Liver (tissue), 7 donors: ENCODE measurements at regions not wholly inside any gene's neighbourhood (a gene's known extent, or its start where the extent isn't known, plus 50 kb on each side); places are given as distances from the start of the nearest gene placed in this dataset.

ENCODE experiments used
- DNase-seq: peaks from one replicate; pipeline ENCODE4 v3.0.0-alpha.2; 2017; ENCODE audit warnings: low spot score
- H3K27ac ChIP-seq, 2 donors: one replicate each; pipeline ENCODE4 v1.7.0; 2013; ENCODE audit warnings: inconsistent platforms in 2 of 2, low read length in 2 of 2, control low read depth in 1 of 2, low read depth in 1 of 2, mild to moderate bottlenecking in 1 of 2
- H3K27me3 ChIP-seq, 4 donors: one replicate each; pipeline versions ENCODE4 v1.6.1 to v1.7.0; 2013; ENCODE audit warnings: low read length in 3 of 4, inconsistent platforms in 1 of 4, mild to moderate bottlenecking in 1 of 4, moderate library complexity in 1 of 4; ENCODE audit not compliant: control insufficient read depth in 4 of 4, insufficient read depth in 4 of 4
- H3K36me3 ChIP-seq, 4 donors: one replicate each; pipeline versions ENCODE4 v1.6.1 to v1.7.0; 2013; ENCODE audit warnings: low read length in 3 of 4, mild to moderate bottlenecking in 3 of 4, low read depth in 1 of 4, moderate library complexity in 1 of 4; ENCODE audit not compliant: control insufficient read depth in 4 of 4, insufficient read depth in 3 of 4
- H3K4me1 ChIP-seq, 4 donors: one replicate each; pipeline versions ENCODE4 v1.6.1 to v1.7.0; 2013; ENCODE audit warnings: low read length in 3 of 4, mild to moderate bottlenecking in 3 of 4, moderate library complexity in 1 of 4; ENCODE audit not compliant: control insufficient read depth in 4 of 4, insufficient read depth in 4 of 4
- H3K4me3 ChIP-seq, 3 donors: one replicate each; pipeline versions ENCODE4 v1.6.1 to v1.7.0; 2013; ENCODE audit warnings: low read length in 3 of 3, control low read depth in 1 of 3, low read depth in 1 of 3, mild to moderate bottlenecking in 1 of 3
- H3K9ac ChIP-seq, 2 donors: one replicate each; pipeline ENCODE4 v1.7.0; 2013; ENCODE audit warnings: low read length in 2 of 2, mild to moderate bottlenecking in 2 of 2, moderate library complexity in 2 of 2, control low read depth in 1 of 2, low read depth in 1 of 2
- H3K9me3 ChIP-seq, 4 donors: one replicate each; pipeline versions ENCODE4 v1.6.1 to v1.7.0; 2013; ENCODE audit warnings: low read length in 3 of 4; ENCODE audit not compliant: control insufficient read depth in 4 of 4
- ATF3 ChIP-seq: IDR thresholded peaks from 2 replicates; pipeline ENCODE4 v1.6.1; 2016; ENCODE audit warnings: antibody characterized with exemption
- EGR1 ChIP-seq, 2 donors: IDR thresholded peaks; 2 replicates each; pipeline ENCODE4 v1.6.1; 2016 to 2018; ENCODE audit warnings: antibody characterized with exemption in 2 of 2, low read depth in 2 of 2
- FOXA1 ChIP-seq: IDR thresholded peaks from 2 replicates; pipeline ENCODE4 v1.6.1; 2016; ENCODE audit warnings: antibody characterized with exemption
- GABPA ChIP-seq, 2 donors: IDR thresholded peaks in 1 of 2; conservative IDR thresholded peaks in 1 of 2; 2 replicates each; pipeline ENCODE4 v1.6.1; 2016; ENCODE audit warnings: antibody characterized with exemption in 2 of 2, mild to moderate bottlenecking in 1 of 2, moderate library complexity in 1 of 2
- HNF4A ChIP-seq, 2 donors: conservative IDR thresholded peaks; 2 replicates each; pipeline ENCODE4 v1.6.1; 2016; ENCODE audit warnings: antibody characterized with exemption in 2 of 2, mild to moderate bottlenecking in 2 of 2
- JUND ChIP-seq, 2 donors: IDR thresholded peaks; 2 replicates each; pipeline ENCODE4 v1.6.1; 2016; ENCODE audit warnings: antibody characterized with exemption in 2 of 2
- NR2F2 ChIP-seq: IDR thresholded peaks from 2 replicates; pipeline ENCODE4 v1.6.1; 2016; ENCODE audit warnings: antibody characterized with exemption
- RAD21 ChIP-seq, 2 donors: IDR thresholded peaks; 2 replicates each; pipeline ENCODE4 v1.6.1; 2016; ENCODE audit warnings: antibody characterized with exemption in 2 of 2, mild to moderate bottlenecking in 2 of 2
- REST ChIP-seq: IDR thresholded peaks from 2 replicates; pipeline ENCODE4 v1.6.1; 2016; ENCODE audit warnings: antibody characterized with exemption, mild to moderate bottlenecking
- SP1 ChIP-seq: IDR thresholded peaks from 2 replicates; pipeline ENCODE4 v1.6.1; 2018; ENCODE audit warnings: antibody characterized with exemption, mild to moderate bottlenecking
- YY1 ChIP-seq: IDR thresholded peaks from 2 replicates; pipeline ENCODE4 v1.6.1; 2016; ENCODE audit warnings: antibody characterized with exemption, mild to moderate bottlenecking
- WGBS: extraction: QIAGEN DNeasy Blood & Tissue Kit; methylation state at CpG from one replicate; pipeline ENCODE4 v1.1.7; 2013; 5-methylcytosine and 5-hydroxymethylcytosine counted together
- TF ChIP-seq, protein P1 (sequence below): IDR thresholded peaks from 2 replicates; pipeline ENCODE4 v1.6.1; 2016; ENCODE audit warnings: antibody characterized with exemption
- TF ChIP-seq, protein P2 (sequence below): IDR thresholded peaks from 2 replicates; pipeline ENCODE4 v1.6.1; 2016; ENCODE audit warnings: antibody characterized with exemption
- donor health status: healthy.
- donor health status: healthy.
- donor health status: healthy.
- donor health status: healthy.

DNA sequence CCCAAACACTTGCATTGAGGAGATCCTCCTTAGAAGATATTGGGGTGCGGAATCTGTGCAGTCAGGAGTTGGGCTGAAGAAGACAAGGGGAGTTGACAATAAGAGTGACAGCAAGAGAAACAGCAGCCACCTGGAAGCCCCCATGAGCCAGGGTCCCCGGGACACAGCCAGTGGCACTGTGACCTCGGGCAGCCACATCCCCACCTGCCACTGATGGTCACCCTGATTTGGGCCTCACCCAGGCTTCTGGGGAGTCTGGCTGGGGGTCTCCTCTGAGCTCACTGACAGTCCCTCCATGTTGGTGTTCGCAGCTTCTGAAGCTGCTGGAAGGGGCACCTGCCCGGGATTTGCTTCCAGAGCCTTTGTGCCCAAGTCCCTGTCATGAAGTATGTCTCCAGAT lies 123.5 kb downstream of the TTLL2 start:
- no peaks in the 10 kb centered on the region for H3K27me3 ChIP-seq
- TF ChIP-seq NR2F2: no peak
- TF ChIP-seq EGR1 (IDR thresholded peaks at IDR 0.05; ENCODE audit: low read depth in 2 of 2): no peak
- TF ChIP-seq FOXA1: no peak
- TF ChIP-seq, protein P1, sequence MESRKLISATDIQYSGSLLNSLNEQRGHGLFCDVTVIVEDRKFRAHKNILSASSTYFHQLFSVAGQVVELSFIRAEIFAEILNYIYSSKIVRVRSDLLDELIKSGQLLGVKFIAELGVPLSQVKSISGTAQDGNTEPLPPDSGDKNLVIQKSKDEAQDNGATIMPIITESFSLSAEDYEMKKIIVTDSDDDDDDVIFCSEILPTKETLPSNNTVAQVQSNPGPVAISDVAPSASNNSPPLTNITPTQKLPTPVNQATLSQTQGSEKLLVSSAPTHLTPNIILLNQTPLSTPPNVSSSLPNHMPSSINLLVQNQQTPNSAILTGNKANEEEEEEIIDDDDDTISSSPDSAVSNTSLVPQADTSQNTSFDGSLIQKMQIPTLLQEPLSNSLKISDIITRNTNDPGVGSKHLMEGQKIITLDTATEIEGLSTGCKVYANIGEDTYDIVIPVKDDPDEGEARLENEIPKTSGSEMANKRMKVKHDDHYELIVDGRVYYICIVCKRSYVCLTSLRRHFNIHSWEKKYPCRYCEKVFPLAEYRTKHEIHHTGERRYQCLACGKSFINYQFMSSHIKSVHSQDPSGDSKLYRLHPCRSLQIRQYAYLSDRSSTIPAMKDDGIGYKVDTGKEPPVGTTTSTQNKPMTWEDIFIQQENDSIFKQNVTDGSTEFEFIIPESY: no peak
- no peak for TF ChIP-seq GABPA (IDR thresholded peaks at IDR 0.05 in 1 of 2, conservative IDR thresholded peaks at IDR 0.05 in 1 of 2)
- no peak for TF ChIP-seq ATF3
- H3K4me3 ChIP-seq: no peak overlapping the region
- no peaks in the 10 kb centered on the region for H3K4me1 ChIP-seq
- H3K27ac ChIP-seq: no peak overlapping the region
- H3K9ac ChIP-seq: no peak overlapping the region
- H3K9me3 ChIP-seq: no peaks in the 10 kb centered on the region
- H3K36me3 ChIP-seq: no peaks in the 10 kb centered on the region
- WGBS: 98% methylated on average over 5 of the region's 5 CpGs
- DNase-seq: no peak

DNA sequence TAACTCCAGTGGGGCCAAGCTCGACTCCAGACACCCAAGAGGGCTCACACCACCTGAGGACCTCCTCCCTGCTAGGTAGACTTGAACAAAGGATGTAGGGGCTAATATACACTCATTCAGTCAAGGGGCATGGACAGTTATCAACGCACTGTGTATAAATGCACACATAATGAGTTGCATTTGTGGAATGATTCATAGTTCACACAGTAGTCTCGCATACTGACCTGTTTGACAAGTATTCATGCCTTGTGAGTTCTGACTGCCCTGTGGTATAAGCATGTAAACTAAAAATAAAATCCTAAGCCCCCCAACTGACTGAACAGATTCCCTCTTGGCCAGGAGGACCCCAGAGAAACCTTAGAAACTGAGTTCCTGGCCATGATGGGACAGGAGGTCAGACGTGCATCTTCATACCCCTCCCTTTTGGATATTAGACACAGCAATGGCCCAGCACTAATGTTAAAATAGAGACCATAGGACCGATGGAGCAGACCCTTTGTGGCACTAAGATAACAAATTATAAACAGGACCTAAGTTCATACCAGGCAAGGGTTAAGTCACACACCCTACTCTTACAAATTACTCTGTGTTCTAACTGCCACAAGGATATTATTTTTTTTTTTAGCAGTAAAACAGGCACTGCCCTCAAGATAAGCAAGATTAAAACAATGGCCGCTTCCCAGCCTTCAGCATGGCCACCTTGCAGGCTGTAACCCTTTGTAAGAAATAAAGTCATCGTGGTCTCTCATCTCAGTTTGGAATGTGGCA lies 124.4 kb downstream of the TTLL2 start:
- Histone ChIP-seq H3K27me3 (no peaks in the 10 kb centered on the region), H3K9me3 (no peaks in the 10 kb centered on the region), H3K27ac (no peak overlapping the region), H3K4me3 (no peak overlapping the region), H3K9ac (no peak overlapping the region), H3K4me1 (no peaks in the 10 kb centered on the region), H3K36me3 (no peaks in the 10 kb centered on the region)
- 75% methylated on average over 7 of the region's 7 CpGs for WGBS
- no peak for DNase-seq
- no peak for TF ChIP-seq FOXA1
- TF ChIP-seq SP1: no peak
- TF ChIP-seq RAD21 (IDR thresholded peaks at IDR 0.05): no peak
- no peak for TF ChIP-seq YY1
- TF ChIP-seq REST: no peak
- TF ChIP-seq JUND (IDR thresholded peaks at IDR 0.05): no peak
- TF ChIP-seq, protein P2, sequence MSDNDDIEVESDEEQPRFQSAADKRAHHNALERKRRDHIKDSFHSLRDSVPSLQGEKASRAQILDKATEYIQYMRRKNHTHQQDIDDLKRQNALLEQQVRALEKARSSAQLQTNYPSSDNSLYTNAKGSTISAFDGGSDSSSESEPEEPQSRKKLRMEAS: no peak
- TF ChIP-seq ATF3: no peak
- TF ChIP-seq, protein P1: no peak
- TF ChIP-seq HNF4A (conservative IDR thresholded peaks at IDR 0.05): no peak
